HCT116 (cell line): ENCODE measurements at regions not wholly inside any gene's neighbourhood (a gene's known extent, or its start where the extent isn't known, plus 50 kb on each side); places are given as distances from the start of the nearest gene placed in this dataset.

Source experiments
- ATAC-seq: fragments of 200-7000 bp; cut with Tn5 transposase; 2 replicates; pipeline ENCODE4 v1.9.1; 2020; ENCODE audit warnings: mild to moderate bottlenecking, moderate library complexity
- BruUV-seq: library from RNA; stranded (reverse); fragments of 400-500 nt; replicated peaks from 2 replicates; lab custom pipeline; 2021; lab: Mats Ljungman, UMichigan
- CTCF ChIA-PET: fragments of 300-600 bp; sonication (Branson Sonifier 250); formaldehyde crosslinking; loops from one replicate; lab custom pipeline; 2021; ENCODE audit warnings: antibody characterized with exemption; lab: Charles Lee
- POLR2A ChIA-PET: fragments of 300-600, 350-600 bp; sonication (Branson Sonifier 250); formaldehyde crosslinking; loops from one replicate; lab custom pipeline; 2021; ENCODE audit warnings: antibody characterized with exemption; lab: Charles Lee
- RAD21 ChIA-PET, 2 experiments: fragments of 300-600 bp; sonication (Branson Sonifier 250); formaldehyde crosslinking; loops; one replicate each; lab custom pipeline; 2023; ENCODE audit warnings: low total read pairs in 2 of 2; ENCODE audit not compliant: uncharacterized antibody in 2 of 2, unreplicated experiment in 2 of 2, low non-redundant PET in 1 of 2; lab: Charles Lee
- DNase-seq: peaks from one replicate; pipeline ENCODE4 v3.0.0-alpha.2; 2010; ENCODE audit warnings: low read depth, low spot score
- H2AFZ ChIP-seq: fragments of 200-600 bp; shearing (Covaris generic), sonication (generic); 2 replicates; pipeline ENCODE4 v1.6.1; 2017; ENCODE audit warnings: low read depth, mixed run types, mixed read lengths, antibody characterized with exemption, low read length; ENCODE audit not compliant: poor library complexity, severe bottlenecking
- H3K27ac ChIP-seq: 2 replicates; pipeline ENCODE4 v1.5.1; 2012; ENCODE audit warnings: low read depth, low read length
- H3K27me3 ChIP-seq: fragments of 200-600 bp; sonication (generic); 2 replicates; pipeline ENCODE4 v1.6.1; 2016; ENCODE audit warnings: mixed run types, low read length, mixed read lengths; ENCODE audit not compliant: insufficient read depth
- H3K36me3 ChIP-seq, 2 experiments: fragments of 200-500 bp in 1 of 2; fragments of 200-600 bp in 1 of 2; sonication (Bioruptor generic) in 1 of 2; sonication (generic) in 1 of 2; 2 replicates each; pipeline versions ENCODE4 v1.5.1 to v1.6.1; 2014 to 2016; ENCODE audit warnings: low read length in 2 of 2, inconsistent platforms in 1 of 2, mixed read lengths in 1 of 2, mixed run types in 1 of 2; ENCODE audit not compliant: insufficient read depth in 2 of 2, control insufficient read depth in 1 of 2
- H3K4me1 ChIP-seq, 2 experiments: fragments of 200-600 bp in 1 of 2; sonication (generic) in 1 of 2; 2 replicates each; pipeline versions ENCODE4 v1.5.1 to v1.6.1; 2012 to 2017; ENCODE audit warnings: low read length in 2 of 2, inconsistent platforms in 1 of 2, mild to moderate bottlenecking in 1 of 2, mixed read lengths in 1 of 2, mixed run types in 1 of 2, moderate library complexity in 1 of 2; ENCODE audit not compliant: insufficient read depth in 2 of 2, control insufficient read depth in 1 of 2
- H3K4me2 ChIP-seq: fragments of 200-600 bp; sonication (generic); 2 replicates; pipeline ENCODE4 v1.6.1; 2017; ENCODE audit warnings: mixed run types, low read length, mixed read lengths
- H3K4me3 ChIP-seq, 2 experiments: fragments of 200-600 bp in 1 of 2; sonication (generic) in 1 of 2; replicated peaks in 1 of 2; 2 replicates each; pipeline ENCODE4 v1.5.1; 2011 to 2016; ENCODE audit warnings: low read length in 2 of 2, control low read depth in 1 of 2, low read depth in 1 of 2, mild to moderate bottlenecking in 1 of 2, mixed read lengths in 1 of 2, mixed run types in 1 of 2
- H3K79me2 ChIP-seq: fragments of 200-600 bp; sonication (generic); 2 replicates; pipeline ENCODE4 v1.6.1; 2017; ENCODE audit warnings: mild to moderate bottlenecking, mixed run types, low read length, moderate library complexity, mixed read lengths; ENCODE audit not compliant: insufficient read depth
- H3K9ac ChIP-seq: fragments of 200-600 bp; sonication (generic); 2 replicates; pipeline ENCODE4 v1.6.1; 2016; ENCODE audit warnings: low read length, mixed read lengths
- H3K9me2 ChIP-seq: fragments of 200-600 bp; sonication (generic), shearing (Covaris generic); 2 replicates; pipeline ENCODE4 v1.6.1; 2017; ENCODE audit warnings: mixed run types, mild to moderate bottlenecking, moderate library complexity; ENCODE audit not compliant: insufficient read depth
- H3K9me3 ChIP-seq, 2 experiments: fragments of 200-500 bp in 1 of 2; fragments of 200-600 bp in 1 of 2; sonication (Bioruptor generic) in 1 of 2; sonication (generic) in 1 of 2; 2 replicates each; pipeline ENCODE4 v1.6.1; 2014 to 2017; ENCODE audit warnings: low read length in 2 of 2, mixed read lengths in 2 of 2, inconsistent platforms in 1 of 2, low read depth in 1 of 2, mild to moderate bottlenecking in 1 of 2, mixed run types in 1 of 2, moderate library complexity in 1 of 2; ENCODE audit not compliant: control insufficient read depth in 1 of 2, insufficient read depth in 1 of 2
- H4K20me1 ChIP-seq: fragments of 200-600 bp; sonication (generic), shearing (Covaris generic); 2 replicates; pipeline ENCODE4 v1.6.1; 2017; ENCODE audit warnings: mixed run types, mild to moderate bottlenecking, moderate library complexity; ENCODE audit not compliant: insufficient read depth
- ELF1 ChIP-seq: IDR thresholded peaks from 2 replicates; pipeline ENCODE4 v1.6.1; 2012; ENCODE audit warnings: low read depth, borderline replicate concordance
- EZH2phosphoT487 ChIP-seq: fragments of 200-600 bp; IDR thresholded peaks from 2 replicates; pipeline ENCODE4 v1.6.1; 2018; ENCODE audit warnings: antibody characterized with exemption, borderline replicate concordance
- JUND ChIP-seq: IDR thresholded peaks from 2 replicates; pipeline ENCODE4 v1.6.1; 2012
- POLR2A ChIP-seq: IDR thresholded peaks from 2 replicates; pipeline ENCODE4 v1.7.0; 2011; ENCODE audit warnings: borderline replicate concordance; ENCODE audit not compliant: insufficient read depth, insufficient read length; ENCODE audit errors: extremely low read depth
- RAD21 ChIP-seq: IDR thresholded peaks from 2 replicates; pipeline ENCODE4 v1.6.1; 2012; ENCODE audit warnings: low read depth, mild to moderate bottlenecking
- SIN3A ChIP-seq: IDR thresholded peaks from 2 replicates; pipeline ENCODE4 v1.6.1; 2012; ENCODE audit warnings: low read depth
- TCF7L2 ChIP-seq: IDR thresholded peaks from 2 replicates; pipeline ENCODE4 v1.7.0; 2011; ENCODE audit warnings: borderline replicate concordance, inconsistent platforms; ENCODE audit not compliant: insufficient read depth, insufficient read length; ENCODE audit errors: extremely low read depth
- YY1 ChIP-seq: IDR thresholded peaks from 2 replicates; pipeline ENCODE4 v1.6.1; 2011; ENCODE audit warnings: low read length, low read depth, moderate library complexity, mild to moderate bottlenecking; ENCODE audit not compliant: insufficient replicate concordance; ENCODE audit errors: extremely low read depth
- ZFX ChIP-seq: fragments of 450-650 bp; IDR thresholded peaks from 2 replicates; pipeline ENCODE4 v1.6.1; 2017
- ZNF274 ChIP-seq: fragments of 200-500 bp; sonication (Bioruptor generic); IDR thresholded peaks from 2 replicates; pipeline ENCODE4 v1.6.1; 2014; ENCODE audit warnings: mild to moderate bottlenecking, low read depth, low read length, inconsistent platforms
- intact Hi-C: fragments of 100-400 bp; cut with micrococcal nuclease; formaldehyde crosslinking; loops from 2 replicates; pipeline ENCODE4 v1.10.0; 2022
- TF ChIP-seq, protein P1 (sequence below): IDR thresholded peaks from 2 replicates; pipeline ENCODE4 v1.6.1; 2012; ENCODE audit warnings: low read depth
- TF ChIP-seq, protein P2 (sequence below): IDR thresholded peaks from 2 replicates; pipeline ENCODE4 v1.6.1; 2011; ENCODE audit warnings: mild to moderate bottlenecking, low read length, moderate library complexity; ENCODE audit not compliant: insufficient replicate concordance; ENCODE audit errors: extremely low read depth

DNA sequence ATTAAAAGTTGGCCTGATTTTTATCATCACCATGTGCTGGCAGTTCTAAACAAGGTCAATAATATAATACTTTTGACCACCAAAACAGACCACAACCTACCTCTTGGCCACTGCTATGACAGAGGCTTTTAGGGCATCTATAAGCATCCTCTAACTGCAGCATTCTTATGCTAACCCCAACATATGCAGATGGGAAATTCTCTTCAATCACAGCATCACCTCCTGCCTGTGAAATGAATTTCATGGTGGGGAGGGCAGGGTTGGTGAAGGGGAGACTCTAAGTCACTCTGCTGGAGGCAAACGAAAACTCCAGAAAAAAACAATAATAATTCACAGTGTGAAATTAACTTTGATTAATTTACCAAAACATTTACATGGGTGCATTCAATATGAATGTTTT, 78.8 kb upstream of the FAR2 start:
- intact Hi-C loops: no loop called here
- POLR2A ChIA-PET: no interaction called here

More for the DNA sequence above, 78.8 kb upstream of the FAR2 start:
- Histone ChIP-seq H3K27ac (no peak overlapping the region), H4K20me1 (no peaks in the 10 kb centered on the region), H3K36me3 (no peaks in the 10 kb centered on the region), H3K27me3 (no peaks in the 10 kb centered on the region), H3K79me2 (no peaks in the 10 kb centered on the region), H3K9me2 (no peaks in the 10 kb centered on the region), H3K9me3 (no peaks in the 10 kb centered on the region), H3K4me3 (no peak overlapping the region), H3K4me1 (peaks cover 4 to 7% of the 10 kb centered on the region in 2 experiments; a peak in 3 of 4 replicates), H2AFZ (no peak overlapping the region), H3K9ac (no peak overlapping the region), H3K4me2 (no peak overlapping the region)
- no peak for ATAC-seq
- no TSS peak for BruUV-seq
- no peak for DNase-seq
- CTCF ChIA-PET: no interaction called here
- RAD21 ChIA-PET: no interaction called here
- no peak for TF ChIP-seq JUND
- no peak for TF ChIP-seq ELF1
- TF ChIP-seq ZNF274: no peak
- TF ChIP-seq EZH2phosphoT487: no peak
- TF ChIP-seq, protein P1, sequence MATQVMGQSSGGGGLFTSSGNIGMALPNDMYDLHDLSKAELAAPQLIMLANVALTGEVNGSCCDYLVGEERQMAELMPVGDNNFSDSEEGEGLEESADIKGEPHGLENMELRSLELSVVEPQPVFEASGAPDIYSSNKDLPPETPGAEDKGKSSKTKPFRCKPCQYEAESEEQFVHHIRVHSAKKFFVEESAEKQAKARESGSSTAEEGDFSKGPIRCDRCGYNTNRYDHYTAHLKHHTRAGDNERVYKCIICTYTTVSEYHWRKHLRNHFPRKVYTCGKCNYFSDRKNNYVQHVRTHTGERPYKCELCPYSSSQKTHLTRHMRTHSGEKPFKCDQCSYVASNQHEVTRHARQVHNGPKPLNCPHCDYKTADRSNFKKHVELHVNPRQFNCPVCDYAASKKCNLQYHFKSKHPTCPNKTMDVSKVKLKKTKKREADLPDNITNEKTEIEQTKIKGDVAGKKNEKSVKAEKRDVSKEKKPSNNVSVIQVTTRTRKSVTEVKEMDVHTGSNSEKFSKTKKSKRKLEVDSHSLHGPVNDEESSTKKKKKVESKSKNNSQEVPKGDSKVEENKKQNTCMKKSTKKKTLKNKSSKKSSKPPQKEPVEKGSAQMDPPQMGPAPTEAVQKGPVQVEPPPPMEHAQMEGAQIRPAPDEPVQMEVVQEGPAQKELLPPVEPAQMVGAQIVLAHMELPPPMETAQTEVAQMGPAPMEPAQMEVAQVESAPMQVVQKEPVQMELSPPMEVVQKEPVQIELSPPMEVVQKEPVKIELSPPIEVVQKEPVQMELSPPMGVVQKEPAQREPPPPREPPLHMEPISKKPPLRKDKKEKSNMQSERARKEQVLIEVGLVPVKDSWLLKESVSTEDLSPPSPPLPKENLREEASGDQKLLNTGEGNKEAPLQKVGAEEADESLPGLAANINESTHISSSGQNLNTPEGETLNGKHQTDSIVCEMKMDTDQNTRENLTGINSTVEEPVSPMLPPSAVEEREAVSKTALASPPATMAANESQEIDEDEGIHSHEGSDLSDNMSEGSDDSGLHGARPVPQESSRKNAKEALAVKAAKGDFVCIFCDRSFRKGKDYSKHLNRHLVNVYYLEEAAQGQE: no peak
- no peak for TF ChIP-seq RAD21
- TF ChIP-seq SIN3A: no peak
- TF ChIP-seq ZFX: no peak
- no peak for TF ChIP-seq TCF7L2
- no peak for TF ChIP-seq POLR2A
- TF ChIP-seq, protein P2, sequence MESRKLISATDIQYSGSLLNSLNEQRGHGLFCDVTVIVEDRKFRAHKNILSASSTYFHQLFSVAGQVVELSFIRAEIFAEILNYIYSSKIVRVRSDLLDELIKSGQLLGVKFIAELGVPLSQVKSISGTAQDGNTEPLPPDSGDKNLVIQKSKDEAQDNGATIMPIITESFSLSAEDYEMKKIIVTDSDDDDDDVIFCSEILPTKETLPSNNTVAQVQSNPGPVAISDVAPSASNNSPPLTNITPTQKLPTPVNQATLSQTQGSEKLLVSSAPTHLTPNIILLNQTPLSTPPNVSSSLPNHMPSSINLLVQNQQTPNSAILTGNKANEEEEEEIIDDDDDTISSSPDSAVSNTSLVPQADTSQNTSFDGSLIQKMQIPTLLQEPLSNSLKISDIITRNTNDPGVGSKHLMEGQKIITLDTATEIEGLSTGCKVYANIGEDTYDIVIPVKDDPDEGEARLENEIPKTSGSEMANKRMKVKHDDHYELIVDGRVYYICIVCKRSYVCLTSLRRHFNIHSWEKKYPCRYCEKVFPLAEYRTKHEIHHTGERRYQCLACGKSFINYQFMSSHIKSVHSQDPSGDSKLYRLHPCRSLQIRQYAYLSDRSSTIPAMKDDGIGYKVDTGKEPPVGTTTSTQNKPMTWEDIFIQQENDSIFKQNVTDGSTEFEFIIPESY: no peak
- no peak for TF ChIP-seq YY1
